HG02970 (cell line): ENCODE measurements at regions not wholly inside any gene's neighbourhood (a gene's known extent, or its start where the extent isn't known, plus 50 kb on each side); places are given as distances from the start of the nearest gene placed in this dataset.

Experiments used
- ATAC-seq: cut with Tn5 transposase; IDR thresholded peaks from one replicate; pipeline ENCODE4 v1.9.1; 2021; ENCODE audit warnings: mild to moderate bottlenecking, moderate library complexity, moderate number of reproducible peaks; ENCODE audit not compliant: unreplicated experiment, low FRiP score

GRCh38 chr13:102940143-102940542 lies 94.3 kb downstream of the ERCC5 start:
- no peak for ATAC-seq

- ATAC-seq, result no peak
Observed at GRCh38 chr13:102935896-102936321, 90.1 kb downstream of the ERCC5 start.

- ATAC-seq, result no peak
Observed at GRCh38 chr13:102933523-102933922, 87.7 kb downstream of the ERCC5 start.

- ATAC-seq, result no peak
Observed at GRCh38 chr13:102933122-102933521, 87.3 kb downstream of the ERCC5 start.

GRCh38 chr13:102932331-102932730 lies 86.5 kb downstream of the ERCC5 start:
- no peak for ATAC-seq

GRCh38 chr13:102930566-102930965 lies 84.7 kb downstream of the ERCC5 start:
- no peak for ATAC-seq

GRCh38 chr13:102928941-102929675 lies 83.3 kb downstream of the ERCC5 start:
- ATAC-seq, result no peak
